GM21360 (cell line): ENCODE measurements at regions not wholly inside any gene's neighbourhood (a gene's known extent, or its start where the extent isn't known, plus 50 kb on each side); places are given as distances from the start of the nearest gene placed in this dataset.
"Not testable (repeated sequence)": the region's sequence is repeated elsewhere in the genome, so short reads cannot be mapped to it uniquely, and the experiment has no call there.

Experiments
- ATAC-seq: cut with Tn5 transposase; IDR thresholded peaks from one replicate; pipeline ENCODE4 v1.9.1; 2021; ENCODE audit warnings: mild to moderate bottlenecking, moderate library complexity; ENCODE audit not compliant: unreplicated experiment

DNA sequence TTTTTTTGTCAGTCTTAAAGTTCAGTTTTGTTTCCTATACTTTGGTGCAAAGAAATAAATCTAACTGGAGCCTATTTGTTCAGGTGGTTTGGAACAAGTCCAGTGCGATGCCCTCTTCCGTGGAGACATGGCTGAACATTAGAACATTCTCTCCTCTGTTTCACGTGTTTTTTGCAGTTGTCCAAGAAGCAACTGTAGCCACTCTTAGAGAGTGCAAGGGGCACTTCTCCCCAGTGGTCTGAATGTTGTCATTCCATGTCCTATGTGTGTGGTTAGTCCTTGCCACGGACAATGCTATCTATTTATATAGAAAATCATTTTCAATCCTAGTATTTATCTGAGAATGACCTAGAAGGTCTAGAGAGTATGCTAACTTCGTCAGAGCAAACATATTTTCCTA lies 1232.5 kb upstream of the SEL1L start:
- no peak for ATAC-seq

- no peak for ATAC-seq
Observed at GRCh38 chr14:82766996-82767395, 1233.3 kb upstream of the SEL1L start.

GRCh38 chr14:82776958-82777357 lies 1243.3 kb upstream of the SEL1L start:
- ATAC-seq, result no peak

- ATAC-seq, result no peak
Observed at GRCh38 chr14:82778008-82778590, 1244.4 kb upstream of the SEL1L start.

GRCh38 chr14:82778601-82779000 lies 1244.9 kb upstream of the SEL1L start:
- ATAC-seq, result no peak

DNA sequence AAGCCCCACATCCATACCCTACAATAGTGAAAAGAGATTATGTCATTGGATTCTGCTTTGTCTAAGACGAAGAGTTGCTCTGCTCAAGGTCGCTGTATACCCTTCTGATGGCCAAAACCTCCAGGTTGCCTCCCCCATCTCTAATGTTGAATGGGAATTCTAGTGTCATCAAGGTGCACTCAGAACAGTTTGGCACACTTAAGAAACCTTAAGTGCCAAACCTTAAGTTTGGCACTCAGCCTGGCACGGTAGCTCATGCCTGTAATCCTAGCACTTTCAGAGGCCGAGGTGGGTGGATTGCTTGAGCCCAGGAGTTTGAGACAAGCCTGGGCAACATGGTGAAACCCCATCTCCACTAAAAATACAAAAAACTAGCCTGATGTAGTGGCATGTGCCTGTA lies 1245.6 kb upstream of the SEL1L start:
- ATAC-seq, result no peak

DNA sequence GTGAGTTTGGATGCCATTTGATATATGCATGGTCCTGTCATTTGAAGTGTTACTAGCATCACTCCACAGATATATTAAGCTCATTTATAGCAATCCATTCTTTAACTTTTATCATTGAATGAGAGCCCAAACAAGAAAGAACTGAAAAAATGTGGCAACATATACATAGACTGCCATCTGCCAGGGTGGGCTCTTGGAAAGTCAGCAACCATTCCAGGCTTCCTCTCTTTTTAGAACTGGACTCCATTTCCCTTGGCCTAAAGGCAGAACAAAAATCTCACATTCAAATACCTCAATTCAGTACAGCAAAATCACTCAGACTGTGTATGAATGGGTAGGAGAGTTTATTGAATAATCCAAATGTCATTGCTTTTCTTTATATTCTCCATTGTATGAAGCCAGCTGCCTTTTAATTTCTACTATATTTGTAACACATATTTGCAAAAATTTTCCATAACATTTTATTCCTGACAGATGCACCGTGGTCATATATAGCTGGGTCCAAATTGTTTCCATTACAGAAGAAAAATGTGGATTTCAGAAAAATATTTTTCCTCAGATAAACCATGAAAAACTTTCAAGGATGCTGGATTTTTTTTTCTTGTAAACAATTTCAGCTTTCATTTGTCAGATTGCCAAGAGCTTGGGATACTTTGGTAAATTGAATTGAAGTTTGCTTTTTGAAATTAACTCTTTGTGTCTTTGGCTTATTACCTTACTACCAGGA lies 1252.3 kb upstream of the SEL1L start:
- ATAC-seq, result no peak

DNA sequence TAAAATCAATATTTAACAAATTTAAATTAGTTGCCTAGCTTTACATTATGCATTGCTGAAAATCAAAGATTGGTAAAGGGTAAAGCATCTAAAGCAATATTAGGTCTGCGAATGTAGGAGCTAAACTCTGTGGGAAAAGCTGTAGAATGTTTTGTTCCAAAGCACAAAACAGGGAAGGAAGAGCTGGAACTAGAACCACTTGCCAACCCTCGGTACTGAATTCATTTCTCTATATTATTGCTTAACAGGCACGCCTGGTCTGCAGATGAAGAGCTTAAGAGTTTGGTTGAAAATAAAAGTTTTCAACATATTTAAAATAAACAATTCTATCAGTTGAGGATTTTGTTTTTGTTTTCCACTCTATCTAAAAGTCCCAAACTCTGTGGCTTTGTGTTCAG lies 1252.8 kb upstream of the SEL1L start:
- ATAC-seq, result no peak

DNA sequence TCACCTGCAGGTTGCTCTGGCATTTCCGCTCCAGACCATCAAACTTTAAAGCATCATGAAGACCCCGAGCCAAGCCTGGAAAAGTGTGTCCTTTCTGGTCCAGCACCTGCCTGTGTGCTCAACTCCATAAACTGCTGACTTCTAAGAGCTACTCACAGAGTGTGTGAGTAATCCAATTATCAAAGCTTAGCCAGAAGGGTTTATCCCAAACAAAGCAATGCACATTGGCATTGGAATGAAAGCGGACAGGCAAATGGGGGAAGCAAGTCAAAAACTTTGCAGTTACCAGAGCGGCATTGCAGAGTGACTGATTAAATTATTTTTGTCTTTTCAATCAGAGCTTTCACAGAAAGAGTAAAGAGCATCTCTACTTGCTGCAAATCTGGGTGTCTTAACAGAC lies 1262.4 kb upstream of the SEL1L start:
- ATAC-seq, result no peak

GRCh38 chr14:82798276-82798675 lies 1264.6 kb upstream of the SEL1L start:
- no peak for ATAC-seq

DNA sequence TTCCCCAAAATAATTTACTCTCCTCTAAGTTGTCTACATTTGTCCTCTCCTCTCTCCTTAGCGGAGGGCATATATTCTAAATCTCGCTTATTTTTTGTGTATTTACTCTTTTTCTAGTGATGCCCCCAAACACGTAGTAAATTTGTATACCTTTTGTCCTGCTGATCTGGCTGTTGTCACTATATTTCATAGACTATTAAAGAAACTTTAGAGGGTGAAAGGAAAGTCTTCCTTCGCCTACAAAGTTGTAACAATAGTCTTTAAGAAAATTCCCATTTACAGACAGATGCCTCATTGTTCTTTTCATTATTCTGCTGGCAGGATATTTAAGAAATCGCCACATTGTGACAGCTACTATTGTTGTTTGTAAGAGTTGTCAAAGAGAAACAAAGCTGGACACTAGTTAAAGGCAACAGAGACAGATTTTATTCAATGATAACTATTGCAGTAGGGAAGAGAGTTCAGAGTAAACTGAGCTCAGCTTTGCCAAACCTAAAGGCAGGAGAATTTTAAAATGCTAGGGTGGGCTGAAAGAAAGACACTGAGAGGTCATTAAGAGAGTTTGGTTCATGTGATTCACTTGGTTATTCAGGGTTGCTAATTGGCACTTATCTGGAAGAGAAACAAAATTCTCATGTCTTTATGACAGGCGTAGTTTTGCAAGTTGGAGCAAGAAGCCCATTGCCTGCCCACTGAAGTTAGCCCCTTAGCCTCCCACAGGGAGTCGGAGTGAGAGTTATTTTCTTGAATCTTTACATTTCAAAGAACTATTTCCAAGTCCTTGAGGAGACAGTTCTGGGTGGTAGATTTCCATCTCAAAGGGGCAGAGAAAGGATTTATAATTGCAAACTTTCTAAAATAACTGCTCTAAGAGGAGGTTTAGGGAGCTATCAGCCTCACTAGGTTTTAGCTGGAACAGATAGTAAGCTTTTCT lies 1272.5 kb upstream of the SEL1L start:
- ATAC-seq, result no peak

- ATAC-seq, result no peak
Observed at GRCh38 chr14:82811246-82811645, 1277.6 kb upstream of the SEL1L start.

DNA sequence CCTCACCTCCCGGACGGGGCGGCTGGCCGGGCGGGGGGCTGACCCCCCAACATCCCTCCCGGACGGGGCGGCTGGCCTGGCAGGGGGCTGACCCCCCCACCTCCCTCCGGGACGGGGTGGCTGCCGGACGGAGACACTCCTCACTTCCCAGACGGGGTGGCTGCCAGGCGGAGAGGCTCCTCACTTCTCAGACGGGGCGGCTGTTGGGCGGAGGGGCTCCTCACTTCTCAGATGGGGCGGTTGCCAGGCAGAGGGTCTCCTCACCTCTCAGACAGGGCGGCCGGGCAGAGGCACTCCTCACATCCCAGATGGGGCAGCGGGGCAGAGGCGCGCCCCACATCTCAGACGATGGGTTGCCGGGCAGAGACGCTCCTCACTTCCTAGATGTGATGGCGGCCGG lies 1280.7 kb upstream of the SEL1L start:
- ATAC-seq, result not testable (repeated sequence)

GRCh38 chr14:82830596-82830995 lies 1296.9 kb upstream of the SEL1L start:
- ATAC-seq, result no peak

DNA sequence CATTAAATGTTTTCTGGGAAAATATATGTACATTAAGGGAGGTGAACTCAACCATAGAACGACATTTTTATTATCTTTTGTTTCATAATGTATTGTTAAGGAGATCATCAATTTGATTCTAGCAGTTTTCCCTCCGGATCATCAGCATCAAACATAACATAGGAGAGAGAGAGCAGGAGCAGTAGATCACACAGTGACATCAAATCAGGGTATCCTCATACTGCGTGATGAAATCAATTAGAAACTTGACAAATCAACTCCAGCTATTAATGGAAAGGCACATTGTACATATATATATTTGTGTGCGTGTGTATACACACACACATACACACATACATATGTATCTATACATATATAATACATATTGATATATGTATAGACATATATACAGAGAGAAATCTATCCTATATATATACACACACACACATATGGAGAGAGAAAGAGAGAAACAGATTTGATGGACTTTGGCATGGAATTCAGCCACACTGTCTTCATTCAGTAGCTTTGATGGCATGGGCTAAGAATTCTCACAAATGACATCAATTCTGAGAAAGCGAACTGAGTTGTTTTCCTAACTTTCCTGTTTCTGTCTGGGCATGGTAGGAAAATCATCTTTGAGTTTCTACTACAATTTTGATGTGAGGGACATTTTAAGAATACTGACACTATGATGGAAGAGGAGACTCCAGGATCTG lies 1302.8 kb upstream of the SEL1L start:
- no peak for ATAC-seq

- ATAC-seq, result no peak
Observed at GRCh38 chr14:82837611-82838140, 1304.0 kb upstream of the SEL1L start.

- no peak for ATAC-seq
Observed at GRCh38 chr14:82850576-82850975, 1316.9 kb upstream of the SEL1L start.

DNA sequence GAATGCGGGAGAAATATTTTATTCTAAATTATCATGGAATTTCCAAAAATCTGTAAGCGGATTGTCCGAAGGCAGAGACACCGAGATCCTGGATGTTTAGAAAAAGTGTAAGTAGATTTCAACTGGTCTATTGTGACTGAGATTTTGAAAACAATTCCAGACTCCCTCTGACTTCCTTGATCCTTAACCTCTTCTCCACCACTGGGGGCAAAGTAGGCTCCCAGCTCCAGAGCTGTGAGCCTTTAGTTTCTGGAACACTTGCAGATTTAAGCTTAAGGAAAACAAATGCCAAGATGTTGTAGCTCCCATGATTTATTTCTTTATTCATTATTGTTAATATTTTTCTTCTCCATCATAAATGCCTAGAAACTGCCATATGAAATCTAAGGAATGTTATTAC lies 1320.5 kb upstream of the SEL1L start:
- no peak for ATAC-seq

- no peak for ATAC-seq
Observed at GRCh38 chr14:82854901-82855300, 1321.2 kb upstream of the SEL1L start.

- no peak for ATAC-seq
Observed at GRCh38 chr14:82855912-82856391, 1322.3 kb upstream of the SEL1L start.

DNA sequence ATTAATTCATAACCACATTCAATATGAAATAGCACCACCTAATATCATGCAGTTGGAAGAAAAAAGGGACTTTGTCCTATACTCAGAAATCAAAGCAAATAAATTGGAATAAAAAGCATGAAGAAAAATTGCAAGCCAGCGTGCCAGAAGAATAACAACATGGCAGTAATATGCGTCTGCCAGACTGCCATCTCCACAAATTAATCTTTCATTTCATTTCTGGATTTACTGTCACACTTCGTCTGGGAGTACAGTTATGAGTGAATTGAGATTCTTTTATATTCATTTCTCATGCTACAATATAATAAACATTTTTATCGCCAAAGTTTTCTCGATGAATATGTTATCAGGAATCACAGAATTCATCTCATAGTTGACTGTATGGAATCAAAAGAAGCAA lies 1327.7 kb upstream of the SEL1L start:
- no peak for ATAC-seq
